Kidney (tissue), 13 donors: ENCODE measurements at regions not wholly inside any gene's neighbourhood (a gene's known extent, or its start where the extent isn't known, plus 50 kb on each side); places are given as distances from the start of the nearest gene placed in this dataset.

Experiments used
- DNase-seq, 5 donors: peaks; one replicate each; pipeline ENCODE4 v3.0.0-alpha.2; 2013 to 2020
- FAIRE-seq: peaks from 2 replicates; lab custom pipeline; 2012; peaks lifted over from hg19 to GRCh38; lab: Jason Lieb, UNC
- H3K27ac ChIP-seq, 2 donors: one replicate each; pipeline ENCODE4 v1.7.0; 2013; ENCODE audit warnings: low read depth in 2 of 2, low read length in 2 of 2, inconsistent platforms in 1 of 2
- H3K27me3 ChIP-seq: one replicate; pipeline ENCODE4 v1.7.1; 2013; ENCODE audit warnings: low read length, inconsistent platforms; ENCODE audit not compliant: control insufficient read depth, insufficient read depth
- H3K36me3 ChIP-seq, 3 donors: one replicate each; pipeline versions ENCODE4 v1.7.0 to v1.7.1; 2013; ENCODE audit warnings: low read length in 3 of 3, control low read depth in 1 of 3, inconsistent platforms in 1 of 3; ENCODE audit not compliant: insufficient read depth in 3 of 3, control insufficient read depth in 2 of 3
- H3K4me1 ChIP-seq, 3 donors: one replicate each; pipeline versions ENCODE4 v1.7.0 to v1.7.1; 2013; ENCODE audit warnings: low read length in 3 of 3, inconsistent platforms in 1 of 3, low read depth in 1 of 3; ENCODE audit not compliant: control insufficient read depth in 2 of 3, insufficient read depth in 2 of 3
- H3K4me3 ChIP-seq, 3 donors: one replicate each; pipeline versions ENCODE4 v1.7.0 to v1.8.1; 2013; ENCODE audit warnings: low read length in 3 of 3, control low read depth in 1 of 3, inconsistent platforms in 1 of 3
- H3K9ac ChIP-seq, 3 donors: one replicate each; pipeline versions ENCODE4 v1.7.0 to v1.7.1; 2013; ENCODE audit warnings: low read length in 3 of 3, control low read depth in 1 of 3, inconsistent platforms in 1 of 3
- H3K9me3 ChIP-seq, 3 donors: one replicate each; pipeline versions ENCODE4 v1.7.0 to v1.7.1; 2013; ENCODE audit warnings: low read length in 3 of 3, control low read depth in 1 of 3, inconsistent platforms in 1 of 3; ENCODE audit not compliant: control insufficient read depth in 2 of 3, insufficient read depth in 1 of 3
- CTCF ChIP-seq: IDR thresholded peaks from 3 replicates; pipeline ENCODE4 v1.5.1; 2012; ENCODE audit warnings: mild to moderate bottlenecking, moderate library complexity, borderline replicate concordance; ENCODE audit not compliant: insufficient read depth; ENCODE audit errors: extremely low read depth
- intact Hi-C: fragments of 100-400 bp; cut with DNase I; formaldehyde crosslinking; loops from one replicate; pipeline ENCODE4 v1.11.1; 2022
- donor health status: control.
- donor health status: control.
- donor health status: control.
- donor health status: control.
- donor health status: control.
- donor health status: DM: yes; HTN: yes; CAD: no.
- donor health status: Normal renal cell carcinoma (clear cell type).

GRCh38 chr7:21146642-21147423 is 281.1 kb upstream of the SP4 start:
- intact Hi-C loops: no loop called here
- FAIRE-seq (no peak), DNase-seq (no peak)
- Histone ChIP-seq H3K4me1 (no peaks in the 10 kb centered on the region), H3K9me3 (no peaks in the 10 kb centered on the region), H3K4me3 (no peak overlapping the region), H3K36me3 (no peaks in the 10 kb centered on the region), H3K27ac (no peak overlapping the region), H3K9ac (no peak overlapping the region), H3K27me3 (no peaks in the 10 kb centered on the region)
- no peak for TF ChIP-seq CTCF

DNA sequence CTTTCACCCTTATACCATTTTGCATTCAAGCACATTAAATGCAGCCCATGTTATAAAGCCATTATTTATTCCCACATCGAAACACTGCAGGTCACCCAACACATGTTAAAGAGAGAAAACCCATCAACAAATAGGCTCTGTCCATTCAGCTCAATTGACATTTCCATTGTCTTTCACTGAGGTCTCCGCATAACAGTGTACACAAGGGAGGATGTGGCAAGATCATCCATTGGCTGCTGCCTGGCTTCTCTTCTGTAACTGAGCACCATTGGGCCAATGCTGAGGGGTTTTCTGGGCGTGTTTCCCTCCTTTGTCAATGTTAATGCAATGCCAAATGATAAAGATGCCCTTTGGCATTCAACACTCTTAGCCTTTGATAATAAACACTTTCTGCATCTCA is 278.1 kb upstream of the SP4 start:
- no peaks in the 10 kb centered on the region for H3K4me1 ChIP-seq
- FAIRE-seq (no peak), DNase-seq (no peak)
- H3K9me3 ChIP-seq: no peaks in the 10 kb centered on the region
- TF ChIP-seq CTCF: no peak
- no peak overlapping the region for H3K9ac ChIP-seq
- intact Hi-C loops: no loop called here
- no peak overlapping the region for H3K4me3 ChIP-seq
- no peaks in the 10 kb centered on the region for H3K27me3 ChIP-seq
- no peaks in the 10 kb centered on the region for H3K36me3 ChIP-seq
- H3K27ac ChIP-seq: no peak overlapping the region

GRCh38 chr7:21154614-21155013 is 273.3 kb upstream of the SP4 start:
- no peak for FAIRE-seq
- DNase-seq: no peak
- Histone ChIP-seq H3K27ac (no peak overlapping the region), H3K9me3 (no peaks in the 10 kb centered on the region), H3K4me1 (no peaks in the 10 kb centered on the region), H3K4me3 (no peak overlapping the region), H3K27me3 (no peaks in the 10 kb centered on the region), H3K9ac (no peak overlapping the region), H3K36me3 (no peaks in the 10 kb centered on the region)
- no peak for TF ChIP-seq CTCF
- intact Hi-C loops: no loop called here
